Osteoblast (primary cell): ENCODE measurements at regions not wholly inside any gene's neighbourhood (a gene's known extent, or its start where the extent isn't known, plus 50 kb on each side); places are given as distances from the start of the nearest gene placed in this dataset.

ENCODE experiments used
- DNase-seq: peaks from one replicate; pipeline ENCODE4 v3.0.0; 2011; ENCODE audit warnings: low spot score, mixed read lengths; ENCODE audit not compliant: insufficient read length; ENCODE audit errors: missing footprints
- H2AFZ ChIP-seq: 2 replicates; pipeline ENCODE4 v1.6.0; 2011; ENCODE audit warnings: mild to moderate bottlenecking, low read length
- H3K27ac ChIP-seq: 2 replicates; pipeline ENCODE4 v1.5.1; 2011; ENCODE audit warnings: mild to moderate bottlenecking, low read depth, low read length, moderate library complexity
- H3K27me3 ChIP-seq: 2 replicates; pipeline ENCODE4 v1.6.0; 2012; ENCODE audit warnings: mild to moderate bottlenecking, control low read depth, inconsistent platforms, low read length, moderate library complexity; ENCODE audit not compliant: insufficient read depth
- H3K36me3 ChIP-seq: 2 replicates; pipeline ENCODE4 v1.5.1; 2011; ENCODE audit warnings: mild to moderate bottlenecking, low read length, control low read depth, moderate library complexity; ENCODE audit not compliant: insufficient read depth
- H3K4me1 ChIP-seq: 2 replicates; pipeline ENCODE4 v1.5.1; 2011; ENCODE audit warnings: mild to moderate bottlenecking, low read length, control low read depth, moderate library complexity; ENCODE audit not compliant: insufficient read depth
- H3K4me2 ChIP-seq: 2 replicates; pipeline ENCODE4 v1.6.0; 2011; ENCODE audit warnings: mild to moderate bottlenecking, low read length; ENCODE audit not compliant: insufficient read depth
- H3K4me3 ChIP-seq: fragments of 200-600 bp; sonication (generic); 3 replicates; pipeline ENCODE4 v1.5.1; 2012; ENCODE audit warnings: mild to moderate bottlenecking, low read length, inconsistent platforms; ENCODE audit not compliant: insufficient read depth
- H3K79me2 ChIP-seq: 2 replicates; pipeline ENCODE4 v1.6.0; 2012; ENCODE audit warnings: mild to moderate bottlenecking, low read length, control low read depth, inconsistent platforms; ENCODE audit not compliant: insufficient read depth
- H3K9me3 ChIP-seq: 2 replicates; pipeline ENCODE4 v1.5.1; 2011; ENCODE audit warnings: low read depth, low read length, control low read depth
- H4K20me1 ChIP-seq: 2 replicates; pipeline ENCODE4 v1.6.0; 2012; ENCODE audit warnings: mild to moderate bottlenecking, low read length, control low read depth; ENCODE audit not compliant: insufficient read depth
- TF ChIP-seq, protein P1 (sequence below): IDR thresholded peaks from 2 replicates; pipeline ENCODE4 v1.5.1; 2011; ENCODE audit warnings: mild to moderate bottlenecking, low read depth, low read length, moderate library complexity; ENCODE audit errors: extremely low read depth

DNA sequence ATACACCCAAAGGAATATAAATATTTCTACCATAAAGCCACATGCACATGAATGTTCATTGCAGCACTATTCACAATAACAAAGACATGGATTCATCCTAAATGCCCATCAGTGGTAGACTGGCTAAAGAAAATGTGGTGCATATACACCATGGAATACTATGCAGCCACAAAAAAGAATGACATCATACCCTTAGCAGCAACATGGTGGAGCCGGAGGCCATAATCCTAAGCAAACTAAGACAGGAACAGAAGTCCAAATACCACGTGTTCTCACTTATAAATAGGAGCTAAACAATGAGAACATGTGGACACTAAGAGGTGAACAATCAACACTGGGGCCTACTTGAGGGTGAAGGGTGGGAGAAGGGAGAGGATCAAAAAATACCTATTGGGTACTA, 198.5 kb downstream of the BMP4 start:
- no peak overlapping the region for H3K4me3 ChIP-seq
- H3K79me2 ChIP-seq, result no peaks in the 10 kb centered on the region
- H4K20me1 ChIP-seq, result no peaks in the 10 kb centered on the region
- H3K27ac ChIP-seq, result no peak overlapping the region
- H2AFZ ChIP-seq, result no peak overlapping the region
- H3K27me3 ChIP-seq, result peaks cover 3% of the 10 kb centered on the region
- DNase-seq, result no peak
- TF ChIP-seq, protein P1, sequence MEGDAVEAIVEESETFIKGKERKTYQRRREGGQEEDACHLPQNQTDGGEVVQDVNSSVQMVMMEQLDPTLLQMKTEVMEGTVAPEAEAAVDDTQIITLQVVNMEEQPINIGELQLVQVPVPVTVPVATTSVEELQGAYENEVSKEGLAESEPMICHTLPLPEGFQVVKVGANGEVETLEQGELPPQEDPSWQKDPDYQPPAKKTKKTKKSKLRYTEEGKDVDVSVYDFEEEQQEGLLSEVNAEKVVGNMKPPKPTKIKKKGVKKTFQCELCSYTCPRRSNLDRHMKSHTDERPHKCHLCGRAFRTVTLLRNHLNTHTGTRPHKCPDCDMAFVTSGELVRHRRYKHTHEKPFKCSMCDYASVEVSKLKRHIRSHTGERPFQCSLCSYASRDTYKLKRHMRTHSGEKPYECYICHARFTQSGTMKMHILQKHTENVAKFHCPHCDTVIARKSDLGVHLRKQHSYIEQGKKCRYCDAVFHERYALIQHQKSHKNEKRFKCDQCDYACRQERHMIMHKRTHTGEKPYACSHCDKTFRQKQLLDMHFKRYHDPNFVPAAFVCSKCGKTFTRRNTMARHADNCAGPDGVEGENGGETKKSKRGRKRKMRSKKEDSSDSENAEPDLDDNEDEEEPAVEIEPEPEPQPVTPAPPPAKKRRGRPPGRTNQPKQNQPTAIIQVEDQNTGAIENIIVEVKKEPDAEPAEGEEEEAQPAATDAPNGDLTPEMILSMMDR, result no peak
- no peaks in the 10 kb centered on the region for H3K9me3 ChIP-seq
- H3K36me3 ChIP-seq, result no peaks in the 10 kb centered on the region
- no peaks in the 10 kb centered on the region for H3K4me1 ChIP-seq
- H3K4me2 ChIP-seq, result no peak overlapping the region

DNA sequence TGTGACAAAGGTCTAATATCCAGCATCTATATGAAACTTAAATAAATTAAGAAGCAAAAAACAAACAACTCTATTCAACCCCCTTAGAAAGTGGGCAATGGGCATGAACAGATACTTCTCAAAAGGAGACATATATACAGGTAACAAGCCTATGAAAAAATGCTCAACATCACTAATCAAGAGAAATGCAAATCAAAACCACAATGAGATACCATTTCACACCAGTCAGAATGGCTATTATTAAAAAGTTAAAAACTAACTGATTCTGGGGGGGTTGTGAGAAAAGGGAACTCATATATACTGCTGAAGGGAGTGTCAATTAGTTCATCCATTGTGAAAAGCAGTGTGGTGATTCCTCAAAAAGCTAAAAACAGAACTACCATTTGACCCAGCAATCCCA, 198.9 kb downstream of the BMP4 start:
- no peaks in the 10 kb centered on the region for H3K79me2 ChIP-seq
- no peak overlapping the region for H2AFZ ChIP-seq
- no peak overlapping the region for H3K27ac ChIP-seq
- TF ChIP-seq, protein P1, result no peak
- H3K4me3 ChIP-seq, result no peak overlapping the region
- H3K4me2 ChIP-seq, result no peak overlapping the region
- no peaks in the 10 kb centered on the region for H3K36me3 ChIP-seq
- H3K27me3 ChIP-seq, result peaks cover 3% of the 10 kb centered on the region
- H3K9me3 ChIP-seq, result no peaks in the 10 kb centered on the region
- no peaks in the 10 kb centered on the region for H4K20me1 ChIP-seq
- no peak for DNase-seq
- H3K4me1 ChIP-seq, result no peaks in the 10 kb centered on the region

DNA sequence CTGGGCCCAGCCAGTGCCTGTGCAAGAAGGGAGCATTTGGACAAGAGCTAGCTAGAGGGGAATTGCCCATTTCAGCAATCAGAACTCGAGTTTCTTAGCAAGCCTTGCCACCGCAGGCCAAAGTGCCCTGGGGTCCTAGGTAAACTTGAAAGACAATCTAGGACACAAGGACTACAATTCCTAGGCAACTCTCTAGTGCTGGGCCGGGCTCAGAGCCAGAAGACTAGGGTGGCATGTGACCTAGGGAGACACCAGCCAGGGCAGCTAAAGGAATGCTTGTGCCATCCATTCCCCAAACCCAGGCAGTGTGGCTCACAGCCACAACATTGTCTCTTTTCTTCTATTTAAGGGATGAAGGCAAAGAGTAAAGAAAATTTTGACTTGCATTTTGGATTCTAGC, 205.0 kb downstream of the BMP4 start:
- Histone ChIP-seq H3K4me2 (no peak overlapping the region), H3K79me2 (no peaks in the 10 kb centered on the region), H4K20me1 (no peaks in the 10 kb centered on the region), H3K27me3 (peaks cover 7% of the 10 kb centered on the region), H3K36me3 (no peaks in the 10 kb centered on the region), H2AFZ (no peak overlapping the region), H3K27ac (no peak overlapping the region), H3K4me1 (no peaks in the 10 kb centered on the region), H3K9me3 (no peaks in the 10 kb centered on the region), H3K4me3 (no peak overlapping the region)
- TF ChIP-seq, protein P1, result no peak
- no peak for DNase-seq

DNA sequence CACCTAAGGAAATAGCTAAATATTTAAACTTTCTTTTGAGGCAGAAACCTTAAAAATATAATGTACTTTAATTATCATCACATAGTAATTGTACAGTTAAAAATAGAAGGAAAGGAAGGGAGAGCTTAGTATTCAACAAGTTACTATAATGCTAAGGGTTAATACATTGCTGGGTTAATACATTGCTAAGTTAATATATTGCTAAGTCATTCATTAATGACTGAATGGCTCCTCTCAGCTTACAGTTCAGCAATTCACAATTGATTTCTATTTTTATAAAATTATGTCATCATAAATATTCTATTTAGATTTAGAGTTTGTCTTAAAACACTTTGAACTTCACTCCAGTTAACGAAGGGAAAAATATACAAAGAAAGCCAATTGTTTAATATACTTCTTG, 207.9 kb downstream of the BMP4 start:
- Histone ChIP-seq H3K27me3 (peaks cover 10% of the 10 kb centered on the region), H3K27ac (no peak overlapping the region), H3K4me3 (no peak overlapping the region), H3K4me2 (no peak overlapping the region), H3K4me1 (no peaks in the 10 kb centered on the region), H2AFZ (no peak overlapping the region), H4K20me1 (no peaks in the 10 kb centered on the region), H3K9me3 (no peaks in the 10 kb centered on the region), H3K79me2 (no peaks in the 10 kb centered on the region), H3K36me3 (no peaks in the 10 kb centered on the region)
- DNase-seq, result no peak
- TF ChIP-seq, protein P1, result no peak
